ENCODE measurements at regions not wholly inside any gene's neighbourhood (a gene's known extent, or its start where the extent isn't known, plus 50 kb on each side); places are given as distances from the start of the nearest gene placed in this dataset.

DNA sequence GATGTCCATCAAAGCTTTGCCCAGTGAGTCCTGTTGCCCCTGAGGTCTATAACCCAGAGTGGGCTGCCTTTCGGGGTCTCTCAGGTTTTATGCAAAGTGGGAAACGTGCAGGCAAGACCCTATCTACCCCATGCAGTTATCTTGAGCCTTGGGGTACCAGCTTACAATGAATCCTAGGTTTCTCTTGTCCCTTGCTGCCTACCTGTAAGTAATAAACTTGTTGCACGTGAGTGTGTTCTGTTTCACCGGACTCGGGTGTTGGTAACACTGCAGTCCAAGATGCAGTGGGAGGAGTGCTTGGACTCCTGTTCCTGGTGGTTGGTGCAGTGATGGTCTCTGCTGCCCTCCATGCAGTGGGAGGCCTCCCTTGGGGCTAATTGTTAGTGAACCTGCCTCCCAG lies 85.6 kb upstream of the ALDH1B1 start:
- H3K4me3 ChIP-seq = no peak overlapping the region
- H3K27ac ChIP-seq = no peak overlapping the region
- intact Hi-C loops (cut with DNase I; ENCODE audit: low total_unique reads) = no loop called here
- H3K9me3 ChIP-seq = no peaks in the 10 kb centered on the region
- no peaks in the 10 kb centered on the region for H3K27me3 ChIP-seq
- no peak for DNase-seq
- TF ChIP-seq, protein P1, sequence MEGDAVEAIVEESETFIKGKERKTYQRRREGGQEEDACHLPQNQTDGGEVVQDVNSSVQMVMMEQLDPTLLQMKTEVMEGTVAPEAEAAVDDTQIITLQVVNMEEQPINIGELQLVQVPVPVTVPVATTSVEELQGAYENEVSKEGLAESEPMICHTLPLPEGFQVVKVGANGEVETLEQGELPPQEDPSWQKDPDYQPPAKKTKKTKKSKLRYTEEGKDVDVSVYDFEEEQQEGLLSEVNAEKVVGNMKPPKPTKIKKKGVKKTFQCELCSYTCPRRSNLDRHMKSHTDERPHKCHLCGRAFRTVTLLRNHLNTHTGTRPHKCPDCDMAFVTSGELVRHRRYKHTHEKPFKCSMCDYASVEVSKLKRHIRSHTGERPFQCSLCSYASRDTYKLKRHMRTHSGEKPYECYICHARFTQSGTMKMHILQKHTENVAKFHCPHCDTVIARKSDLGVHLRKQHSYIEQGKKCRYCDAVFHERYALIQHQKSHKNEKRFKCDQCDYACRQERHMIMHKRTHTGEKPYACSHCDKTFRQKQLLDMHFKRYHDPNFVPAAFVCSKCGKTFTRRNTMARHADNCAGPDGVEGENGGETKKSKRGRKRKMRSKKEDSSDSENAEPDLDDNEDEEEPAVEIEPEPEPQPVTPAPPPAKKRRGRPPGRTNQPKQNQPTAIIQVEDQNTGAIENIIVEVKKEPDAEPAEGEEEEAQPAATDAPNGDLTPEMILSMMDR (IDR thresholded peaks at IDR 0.05) = no peak
- H3K36me3 ChIP-seq = no peaks in the 10 kb centered on the region
- peaks cover 0 to 32% (median 26%) of the 10 kb centered on the region in 4 donors for H3K4me1 ChIP-seq

DNA sequence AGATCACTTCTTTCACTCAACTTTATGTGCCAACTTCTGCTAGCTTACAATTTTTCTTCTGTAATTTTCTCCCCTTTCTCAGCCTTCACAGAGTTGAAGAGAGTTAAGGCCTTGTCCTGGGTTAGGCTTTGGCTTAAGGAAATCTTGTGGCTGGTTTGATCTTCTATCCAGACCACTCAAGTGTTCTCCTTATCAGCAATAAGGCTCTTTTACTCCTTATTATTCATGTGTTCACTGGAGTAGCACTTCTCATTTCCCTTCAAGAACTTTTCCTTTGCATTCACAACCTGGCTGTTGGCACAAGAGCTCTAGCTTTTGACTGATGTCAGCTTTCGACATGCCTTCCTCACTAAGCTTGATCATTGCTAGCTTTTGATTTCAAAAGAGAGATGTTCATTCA lies 86.9 kb upstream of the ALDH1B1 start:
- intact Hi-C loops (cut with DNase I; ENCODE audit: low total_unique reads) = no loop called here
- H3K9me3 ChIP-seq = no peaks in the 10 kb centered on the region
- H3K27ac ChIP-seq = no peak overlapping the region
- no peaks in the 10 kb centered on the region for H3K36me3 ChIP-seq
- TF ChIP-seq, protein P1 (IDR thresholded peaks at IDR 0.05) = no peak
- peaks cover 0 to 20% (median 14%) of the 10 kb centered on the region in 4 donors for H3K4me1 ChIP-seq
- DNase-seq = no peak
- no peak overlapping the region for H3K4me3 ChIP-seq
- no peaks in the 10 kb centered on the region for H3K27me3 ChIP-seq

DNA sequence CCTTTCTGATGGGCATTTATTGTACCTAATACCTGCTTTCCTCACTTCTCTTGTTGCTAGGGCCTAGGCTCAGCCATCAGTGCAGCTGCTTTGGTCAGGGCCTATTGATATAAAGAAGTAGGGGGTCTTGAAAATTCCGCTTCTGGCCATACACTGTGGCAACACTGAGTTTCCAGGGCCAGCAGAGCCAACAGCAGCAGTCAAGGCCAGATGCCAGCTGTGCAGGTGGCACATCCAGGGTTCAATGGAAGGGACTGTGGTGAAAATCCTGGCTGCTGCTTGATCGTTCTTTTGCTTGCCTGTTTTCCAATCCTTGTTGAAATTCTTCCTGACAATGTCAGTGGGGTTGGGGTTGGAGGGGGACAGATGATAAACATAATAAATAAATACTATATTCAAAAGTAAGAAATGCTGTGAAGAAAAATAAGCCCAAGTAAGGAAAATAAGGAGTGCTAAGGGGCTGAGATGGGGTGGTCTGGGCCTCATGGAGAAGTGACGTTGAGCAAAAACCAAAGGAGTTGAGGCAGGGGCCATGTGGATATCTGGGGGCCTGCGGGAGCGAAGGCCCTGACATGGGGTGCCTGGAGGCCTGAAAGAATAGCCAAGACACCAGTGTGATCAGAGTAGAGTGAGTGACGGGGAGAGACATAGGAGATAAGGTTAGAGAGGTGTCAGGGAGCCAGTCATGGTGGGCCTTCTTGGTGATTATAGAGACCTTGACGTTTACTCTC lies 91.0 kb upstream of the ALDH1B1 start:
- TF ChIP-seq, protein P1 (IDR thresholded peaks at IDR 0.05) = no peak
- Histone ChIP-seq H3K4me1 (no peaks in the 10 kb centered on the region), H3K27me3 (no peaks in the 10 kb centered on the region), H3K4me3 (no peak overlapping the region), H3K9me3 (no peaks in the 10 kb centered on the region), H3K36me3 (no peaks in the 10 kb centered on the region), H3K27ac (no peak overlapping the region)
- intact Hi-C loops (cut with DNase I; ENCODE audit: low total_unique reads) = no loop called here
- DNase-seq = no peak

DNA sequence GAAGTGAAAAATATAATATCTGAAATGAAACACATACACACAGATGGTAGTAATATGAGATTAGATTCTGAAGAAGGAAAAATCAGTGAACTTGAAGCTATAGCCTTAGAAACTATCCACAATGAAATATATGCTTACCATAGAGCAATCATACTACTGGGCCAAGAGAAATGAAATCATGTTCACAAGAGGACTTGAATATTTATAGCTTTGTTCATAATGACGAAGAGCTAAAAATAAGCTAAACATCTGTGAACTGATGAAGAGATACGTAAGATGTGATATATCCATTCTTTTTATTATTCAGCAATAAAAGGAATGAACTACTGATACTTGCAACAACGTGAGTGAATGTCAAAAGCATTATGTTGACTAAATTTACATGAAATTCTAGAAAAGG lies 92.6 kb upstream of the ALDH1B1 start:
- no peaks in the 10 kb centered on the region for H3K36me3 ChIP-seq
- H3K27ac ChIP-seq = no peak overlapping the region
- H3K4me1 ChIP-seq = peaks cover 0 to 3% (median 2%) of the 10 kb centered on the region in 4 donors
- intact Hi-C loops (cut with DNase I; ENCODE audit: low total_unique reads) = loop anchor here (10.0 kb wide), 1 partner anchor 55 kb away; no protein-coding TSS in a partner anchor
- TF ChIP-seq, protein P1 (IDR thresholded peaks at IDR 0.05) = no peak
- H3K9me3 ChIP-seq = no peaks in the 10 kb centered on the region
- DNase-seq = no peak
- no peak overlapping the region for H3K4me3 ChIP-seq
- no peaks in the 10 kb centered on the region for H3K27me3 ChIP-seq

DNA sequence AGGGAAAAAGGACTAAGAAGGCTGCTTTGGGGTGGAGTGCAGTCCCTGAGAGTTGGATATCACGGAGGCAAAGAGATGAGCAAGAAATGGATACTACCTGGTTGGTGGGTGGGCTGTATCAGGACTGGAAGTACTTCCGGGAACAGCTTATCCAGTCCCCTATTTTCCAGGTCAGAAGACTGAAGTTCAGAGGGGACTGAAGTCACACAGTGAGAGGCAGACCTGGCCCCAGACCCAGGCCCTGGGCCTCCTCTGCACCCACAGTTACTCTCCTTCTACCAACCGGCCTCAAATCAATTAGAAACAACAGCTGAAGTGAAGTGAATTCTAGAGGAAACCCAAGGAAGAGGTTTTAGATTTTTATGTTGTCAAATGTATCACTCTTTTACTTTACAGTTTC lies 93.6 kb upstream of the ALDH1B1 start:
- TF ChIP-seq, protein P1 (IDR thresholded peaks at IDR 0.05) = no peak
- H3K36me3 ChIP-seq = no peaks in the 10 kb centered on the region
- DNase-seq = no peak
- peaks cover 0 to 13% (median 11%) of the 10 kb centered on the region in 4 donors for H3K4me1 ChIP-seq
- H3K27me3 ChIP-seq = no peaks in the 10 kb centered on the region
- H3K27ac ChIP-seq = no peak overlapping the region
- H3K4me3 ChIP-seq = no peak overlapping the region
- intact Hi-C loops (cut with DNase I; ENCODE audit: low total_unique reads) = loop anchor here (10.0 kb wide), 1 partner anchor 56 kb away; no protein-coding TSS in a partner anchor
- H3K9me3 ChIP-seq = no peaks in the 10 kb centered on the region

All from tibial artery (tissue), 4 donors.